Mesendoderm (in vitro differentiated cells): ENCODE measurements at regions not wholly inside any gene's neighbourhood (a gene's known extent, or its start where the extent isn't known, plus 50 kb on each side); places are given as distances from the start of the nearest gene placed in this dataset.
A peak's percentile ranks its signal among the peaks of the same experiment; 100 is the strongest.
"Not testable (repeated sequence)": the region's sequence is repeated elsewhere in the genome, so short reads cannot be mapped to it uniquely, and the experiment has no call there.

Experiments
- DNase-seq: peaks from one replicate; pipeline ENCODE4 v3.0.0; 2013
- H2AK5ac ChIP-seq: 2 replicates; pipeline ENCODE4 v1.6.1; 2013; ENCODE audit warnings: low read length, inconsistent platforms
- H2BK120ac ChIP-seq: 2 replicates; pipeline ENCODE4 v1.6.1; 2013; ENCODE audit warnings: low read depth, mild to moderate bottlenecking, low read length, moderate library complexity, mixed read lengths
- H2BK15ac ChIP-seq: replicated peaks from 2 replicates; pipeline ENCODE4 v1.6.1; 2013; ENCODE audit warnings: low read depth, mild to moderate bottlenecking, moderate library complexity
- H2BK5ac ChIP-seq: 2 replicates; pipeline ENCODE4 v1.6.1; 2013; ENCODE audit warnings: low read length, inconsistent platforms
- H3K18ac ChIP-seq: 2 replicates; pipeline ENCODE4 v1.6.1; 2013; ENCODE audit warnings: mild to moderate bottlenecking, low read length, mixed read lengths
- H3K23ac ChIP-seq: one replicate; pipeline ENCODE4 v1.6.1; 2013; ENCODE audit warnings: low read length
- H3K27ac ChIP-seq: 2 replicates; pipeline ENCODE4 v1.5.1; 2013; ENCODE audit warnings: low read depth, mild to moderate bottlenecking, inconsistent platforms, low read length, moderate library complexity
- H3K27me3 ChIP-seq: 2 replicates; pipeline ENCODE4 v1.6.1; 2013; ENCODE audit warnings: low read length, control low read depth, mild to moderate bottlenecking, inconsistent platforms; ENCODE audit not compliant: insufficient read depth, poor library complexity
- H3K36me3 ChIP-seq: 2 replicates; pipeline ENCODE4 v1.6.1; 2013; ENCODE audit warnings: low read length, inconsistent platforms; ENCODE audit not compliant: control insufficient read depth, insufficient read depth
- H3K4ac ChIP-seq: one replicate; pipeline ENCODE4 v1.6.1; 2013; ENCODE audit warnings: low read depth, mild to moderate bottlenecking, low read length, moderate library complexity
- H3K4me1 ChIP-seq: 2 replicates; pipeline ENCODE4 v1.6.1; 2013; ENCODE audit warnings: low read depth, low read length, inconsistent platforms; ENCODE audit not compliant: control insufficient read depth
- H3K4me2 ChIP-seq: 2 replicates; pipeline ENCODE4 v1.6.1; 2013; ENCODE audit warnings: low read length
- H3K4me3 ChIP-seq: 2 replicates; pipeline ENCODE4 v1.5.1; 2013; ENCODE audit warnings: mild to moderate bottlenecking, low read length
- H3K56ac ChIP-seq: one replicate; pipeline ENCODE4 v1.6.1; 2013; ENCODE audit warnings: low read length
- H3K79me1 ChIP-seq: 2 replicates; pipeline ENCODE4 v1.6.1; 2013; ENCODE audit warnings: low read length, inconsistent platforms
- H3K79me2 ChIP-seq: 2 replicates; pipeline ENCODE4 v1.6.1; 2013; ENCODE audit warnings: mild to moderate bottlenecking, low read length; ENCODE audit not compliant: control insufficient read depth, insufficient read depth
- H3K9ac ChIP-seq: 2 replicates; pipeline ENCODE4 v1.6.1; 2013; ENCODE audit warnings: low read length, inconsistent platforms
- H4K5ac ChIP-seq: one replicate; pipeline ENCODE4 v1.6.1; 2013; ENCODE audit warnings: low read length
- H4K8ac ChIP-seq: one replicate; pipeline ENCODE4 v1.6.1; 2013; ENCODE audit warnings: low read depth, mild to moderate bottlenecking, control low read depth, low read length, moderate library complexity
- WGBS: extraction: QIAGEN DNeasy Blood & Tissue Kit; methylation state at CpG from one replicate; pipeline ENCODE4 v1.1.7; 2013; ENCODE audit warnings: low lambda C conversion rate, missing lambda C conversion rate; ENCODE audit not compliant: insufficient coverage; ENCODE audit errors: extremely low coverage; 5-methylcytosine and 5-hydroxymethylcytosine counted together

- no CpG with 5 or more reads among the region's 2 CpGs for WGBS
- H3K4me3 ChIP-seq: no peak overlapping the region
- H2BK120ac ChIP-seq: no peak overlapping the region
- H3K9ac ChIP-seq: no peak overlapping the region
- no peak overlapping the region for H2BK5ac ChIP-seq
- no peak overlapping the region for H4K8ac ChIP-seq
- no peak overlapping the region for H3K4me2 ChIP-seq
- no peaks in the 10 kb centered on the region for H3K79me2 ChIP-seq
- no peaks in the 10 kb centered on the region for H3K4me1 ChIP-seq
- no peaks in the 10 kb centered on the region for H3K27me3 ChIP-seq
- H3K23ac ChIP-seq: no peak overlapping the region
- no peaks in the 10 kb centered on the region for H3K79me1 ChIP-seq
- H3K27ac ChIP-seq: no peak overlapping the region
- H3K18ac ChIP-seq: no peak overlapping the region
- no peaks in the 10 kb centered on the region for H3K36me3 ChIP-seq
- H2BK15ac ChIP-seq: no peak overlapping the region
- H3K56ac ChIP-seq: no peak overlapping the region
- DNase-seq: no peak
- no peak overlapping the region for H3K4ac ChIP-seq
- H2AK5ac ChIP-seq: no peak overlapping the region
- H4K5ac ChIP-seq: no peak overlapping the region
Observed at GRCh38 chr6:834190-834589, 141.3 kb upstream of the EXOC2 start.

GRCh38 chr6:832804-833203 lies 139.9 kb upstream of the EXOC2 start:
- H3K56ac ChIP-seq, H3K36me3 ChIP-seq, H3K79me1 ChIP-seq, H3K27ac ChIP-seq, H2BK15ac ChIP-seq, H3K27me3 ChIP-seq, H3K4me3 ChIP-seq, H2AK5ac ChIP-seq, H3K79me2 ChIP-seq, DNase-seq, H3K4me2 ChIP-seq, H4K8ac ChIP-seq, H4K5ac ChIP-seq, H2BK5ac ChIP-seq, H3K4me1 ChIP-seq, H2BK120ac ChIP-seq, H3K9ac ChIP-seq, H3K18ac ChIP-seq, H3K23ac ChIP-seq, H3K4ac ChIP-seq: not testable (repeated sequence)
- no CpG with 5 or more reads among the region's 2 CpGs for WGBS

- no peak overlapping the region for H2AK5ac ChIP-seq
- no peak overlapping the region for H2BK15ac ChIP-seq
- no peak overlapping the region for H3K27ac ChIP-seq
- no peak overlapping the region for H4K5ac ChIP-seq
- H3K4me1 ChIP-seq: no peaks in the 10 kb centered on the region
- no peaks in the 10 kb centered on the region for H3K27me3 ChIP-seq
- no peak overlapping the region for H3K56ac ChIP-seq
- no peaks in the 10 kb centered on the region for H3K36me3 ChIP-seq
- H3K4me2 ChIP-seq: no peak overlapping the region
- H4K8ac ChIP-seq: no peak overlapping the region
- H3K9ac ChIP-seq: no peak overlapping the region
- H3K79me2 ChIP-seq: no peaks in the 10 kb centered on the region
- no peak overlapping the region for H3K18ac ChIP-seq
- H2BK120ac ChIP-seq: no peak overlapping the region
- no peak overlapping the region for H3K23ac ChIP-seq
- H3K4ac ChIP-seq: no peak overlapping the region
- no peaks in the 10 kb centered on the region for H3K79me1 ChIP-seq
- no peak overlapping the region for H3K4me3 ChIP-seq
- H2BK5ac ChIP-seq: no peak overlapping the region
- WGBS: no CpG with 5 or more reads among the region's 6 CpGs
- no peak for DNase-seq
Observed at GRCh38 chr6:830667-831327, 137.9 kb upstream of the EXOC2 start.

GRCh38 chr6:829656-830055 lies 136.7 kb upstream of the EXOC2 start:
- H3K18ac ChIP-seq: no peak overlapping the region
- H3K4ac ChIP-seq: no peak overlapping the region
- H3K4me3 ChIP-seq: no peak overlapping the region
- DNase-seq: no peak
- no peak overlapping the region for H3K23ac ChIP-seq
- no peak overlapping the region for H4K8ac ChIP-seq
- no peak overlapping the region for H3K9ac ChIP-seq
- no peak overlapping the region for H2AK5ac ChIP-seq
- no peaks in the 10 kb centered on the region for H3K79me2 ChIP-seq
- no peak overlapping the region for H4K5ac ChIP-seq
- H2BK15ac ChIP-seq: no peak overlapping the region
- H3K56ac ChIP-seq: no peak overlapping the region
- no peak overlapping the region for H3K4me2 ChIP-seq
- H3K27me3 ChIP-seq: no peaks in the 10 kb centered on the region
- H3K4me1 ChIP-seq: no peaks in the 10 kb centered on the region
- peak overlapping the region; percentile 23 for H2BK120ac ChIP-seq
- no peak overlapping the region for H2BK5ac ChIP-seq
- no peaks in the 10 kb centered on the region for H3K36me3 ChIP-seq
- no CpG with 5 or more reads among the region's 4 CpGs for WGBS
- no peak overlapping the region for H3K27ac ChIP-seq
- H3K79me1 ChIP-seq: no peaks in the 10 kb centered on the region

GRCh38 chr6:827431-827830 lies 134.5 kb upstream of the EXOC2 start:
- Histone ChIP-seq H2BK5ac (no peak overlapping the region), H3K79me1 (no peaks in the 10 kb centered on the region), H3K4me1 (no peaks in the 10 kb centered on the region), H3K27ac (no peak overlapping the region), H3K4ac (no peak overlapping the region), H3K9ac (no peak overlapping the region), H2BK15ac (no peak overlapping the region), H3K56ac (no peak overlapping the region), H3K79me2 (no peaks in the 10 kb centered on the region), H2AK5ac (no peak overlapping the region), H2BK120ac (no peak overlapping the region), H4K5ac (no peak overlapping the region), H4K8ac (no peak overlapping the region), H3K4me3 (no peak overlapping the region), H3K27me3 (no peaks in the 10 kb centered on the region), H3K36me3 (no peaks in the 10 kb centered on the region), H3K4me2 (no peak overlapping the region), H3K23ac (no peak overlapping the region), H3K18ac (no peak overlapping the region)
- DNase-seq: no peak
- WGBS: no CpG with 5 or more reads among the region's 1 CpG

- Histone ChIP-seq H2BK120ac (no peak overlapping the region), H3K18ac (no peak overlapping the region), H2BK5ac (no peak overlapping the region), H3K56ac (no peak overlapping the region), H3K4ac (no peak overlapping the region), H3K27ac (no peak overlapping the region), H3K36me3 (no peaks in the 10 kb centered on the region), H3K4me3 (no peak overlapping the region), H3K27me3 (no peaks in the 10 kb centered on the region), H2BK15ac (no peak overlapping the region), H3K79me2 (no peaks in the 10 kb centered on the region), H3K9ac (no peak overlapping the region), H2AK5ac (no peak overlapping the region), H3K4me2 (no peak overlapping the region), H3K23ac (no peak overlapping the region), H3K79me1 (no peaks in the 10 kb centered on the region), H4K5ac (no peak overlapping the region), H4K8ac (no peak overlapping the region), H3K4me1 (no peaks in the 10 kb centered on the region)
- no peak for DNase-seq
- WGBS: no CpG with 5 or more reads among the region's 5 CpGs
Observed at GRCh38 chr6:819122-819521, 126.2 kb upstream of the EXOC2 start.
